Mucosa of gallbladder (tissue), 1 donor: ENCODE measurements at regions not wholly inside any gene's neighbourhood (a gene's known extent, or its start where the extent isn't known, plus 50 kb on each side); places are given as distances from the start of the nearest gene placed in this dataset.
A peak's percentile ranks its signal among the peaks of the same experiment; 100 is the strongest.
"Not testable (repeated sequence)": the region's sequence is repeated elsewhere in the genome, so short reads cannot be mapped to it uniquely, and the experiment has no call there.

ENCODE experiments used
- DNase-seq: peaks from one replicate; pipeline ENCODE4 v3.0.0-alpha.2; 2020; ENCODE audit warnings: low spot score
- donor health status: DM: no; HTN: no; CAD: no.

DNA sequence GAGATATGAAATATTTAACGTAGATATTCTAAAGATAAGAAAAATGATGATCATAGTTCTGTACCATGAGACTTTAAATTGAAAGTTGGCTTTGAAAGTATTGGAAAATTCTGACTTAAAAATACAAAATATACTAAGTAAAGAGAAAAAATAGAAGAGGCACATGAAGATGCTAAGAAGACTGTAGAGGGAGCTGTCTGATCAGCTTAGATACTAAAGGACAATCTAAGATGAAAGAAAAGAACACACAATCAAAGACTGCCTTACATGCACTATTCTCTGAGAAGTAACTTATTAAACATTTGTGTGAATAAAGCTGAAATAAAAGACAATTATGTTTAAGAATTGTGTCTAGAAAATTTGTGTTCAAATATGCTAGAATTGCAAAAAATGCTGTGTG is 55.1 kb downstream of the RBMXL2 start:
- no peak for DNase-seq

GRCh38 chr11:7150104-7150503 is 61.3 kb downstream of the RBMXL2 start:
- DNase-seq: not testable (repeated sequence)

- peak; percentile 10 for DNase-seq
These were observed 66.1 kb downstream of the RBMXL2 start for GRCh38 chr11:7154881-7155361.

DNA sequence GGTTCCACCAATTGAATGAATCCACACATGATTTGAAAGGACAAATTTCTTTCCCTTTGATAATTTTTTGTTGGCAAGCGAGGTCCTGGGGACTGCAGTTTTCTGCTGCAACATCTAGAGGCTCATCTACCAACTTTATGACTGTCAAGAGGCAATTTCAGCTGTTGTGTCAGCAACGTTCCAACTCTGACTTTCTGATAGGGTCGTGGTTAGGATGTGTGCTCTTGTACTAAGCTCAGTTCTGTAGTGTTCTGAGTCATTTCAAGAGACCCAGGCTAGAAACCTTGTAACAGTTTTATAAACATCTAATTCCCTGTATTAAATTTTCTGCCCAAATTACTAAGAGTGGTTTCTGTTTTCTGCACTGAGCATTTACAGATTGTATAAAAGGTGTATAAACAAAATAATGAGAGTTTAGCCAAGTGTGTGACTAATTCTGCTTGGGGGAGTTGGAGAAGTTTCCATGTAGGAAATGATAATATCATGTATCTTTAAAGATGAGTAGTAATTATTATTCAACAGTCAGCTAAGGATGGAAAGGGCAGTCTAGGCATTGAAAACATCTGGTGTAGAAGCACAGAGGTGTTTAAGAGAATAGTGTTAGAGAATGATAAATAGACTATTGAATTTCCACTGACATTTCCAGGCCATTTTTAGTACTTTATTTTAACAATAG is 72.2 kb downstream of the RBMXL2 start:
- no peak for DNase-seq

- no peak for DNase-seq
These were observed 77.1 kb downstream of the RBMXL2 start for GRCh38 chr11:7165911-7166310.

DNA sequence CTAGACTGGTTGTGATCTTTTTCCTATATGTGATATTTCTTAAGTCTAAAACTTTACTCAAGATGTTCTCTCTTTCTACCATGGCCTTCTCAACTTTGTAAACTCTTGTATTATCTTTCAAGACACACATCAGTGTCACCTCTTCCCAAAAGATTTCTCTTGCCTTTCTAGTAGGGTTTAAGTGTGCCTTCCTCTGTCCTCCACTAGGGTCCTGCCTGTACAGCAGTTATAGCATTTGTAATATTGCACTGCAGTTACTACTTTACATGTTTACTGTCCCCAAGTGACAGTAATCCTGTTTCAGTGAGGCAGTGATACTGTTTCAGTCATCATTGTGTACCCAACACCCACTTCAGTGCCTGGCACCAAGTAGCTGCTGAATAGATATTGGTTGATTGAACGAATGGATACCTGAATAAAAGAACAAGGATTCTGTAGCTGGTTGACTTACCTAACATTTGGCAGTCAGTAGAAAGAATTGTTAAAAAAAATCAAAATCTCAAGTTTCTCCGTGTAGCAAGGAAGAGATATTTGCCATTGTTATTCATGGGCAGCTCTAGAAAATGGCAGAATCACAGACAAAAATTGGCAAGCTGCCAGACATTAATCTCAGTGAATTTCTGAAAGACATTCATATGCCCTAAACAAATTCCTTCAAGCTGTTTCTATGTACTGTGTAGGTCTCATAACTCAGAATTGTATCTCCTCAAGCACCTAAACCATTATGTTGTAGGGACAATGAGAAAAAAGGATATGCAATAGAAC is 79.4 kb downstream of the RBMXL2 start:
- DNase-seq: no peak

- no peak for DNase-seq
These were observed 79.9 kb downstream of the RBMXL2 start for GRCh38 chr11:7168741-7168990.

DNA sequence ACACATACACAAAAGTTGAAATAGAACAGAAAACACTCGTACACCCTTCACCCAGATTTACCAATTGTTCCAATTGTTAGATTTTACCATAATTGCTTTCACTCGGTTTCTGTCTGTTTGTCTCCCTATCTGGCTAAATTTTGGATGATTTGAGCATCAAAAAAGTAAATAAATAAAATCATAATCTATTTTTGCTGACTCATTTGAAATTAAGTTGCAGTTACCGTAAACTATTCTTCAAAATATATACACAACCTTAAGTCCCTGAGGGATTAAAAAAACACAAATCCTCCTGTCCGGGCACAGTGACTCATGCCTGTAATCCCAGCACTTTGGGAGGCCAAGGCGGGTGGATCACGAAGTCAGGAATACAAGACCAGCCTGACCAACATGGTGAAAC is 81.3 kb upstream of the SYT9 start:
- no peak for DNase-seq

- DNase-seq: no peak
These were observed 76.7 kb upstream of the SYT9 start for GRCh38 chr11:7175007-7175406.

GRCh38 chr11:7186190-7186589 is 65.5 kb upstream of the SYT9 start:
- no peak for DNase-seq

DNA sequence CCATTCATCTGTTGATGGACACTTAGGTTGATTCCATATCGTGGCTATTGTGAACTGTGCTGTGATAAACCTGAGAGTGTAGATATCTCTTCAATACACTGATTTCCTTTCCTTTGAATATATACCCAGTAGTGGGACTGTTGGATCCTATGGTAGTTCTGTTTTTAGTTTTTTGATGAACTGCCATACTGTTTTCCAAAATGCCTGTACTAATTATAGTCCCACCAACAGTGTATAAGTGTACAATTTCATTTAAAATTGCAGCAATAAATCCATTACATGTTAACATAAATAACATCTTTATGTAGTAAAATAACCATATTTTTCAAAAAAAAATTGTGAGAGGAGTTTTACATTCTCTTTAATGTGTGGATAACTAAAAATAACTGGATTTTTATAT is 65.0 kb upstream of the SYT9 start:
- no peak for DNase-seq

DNA sequence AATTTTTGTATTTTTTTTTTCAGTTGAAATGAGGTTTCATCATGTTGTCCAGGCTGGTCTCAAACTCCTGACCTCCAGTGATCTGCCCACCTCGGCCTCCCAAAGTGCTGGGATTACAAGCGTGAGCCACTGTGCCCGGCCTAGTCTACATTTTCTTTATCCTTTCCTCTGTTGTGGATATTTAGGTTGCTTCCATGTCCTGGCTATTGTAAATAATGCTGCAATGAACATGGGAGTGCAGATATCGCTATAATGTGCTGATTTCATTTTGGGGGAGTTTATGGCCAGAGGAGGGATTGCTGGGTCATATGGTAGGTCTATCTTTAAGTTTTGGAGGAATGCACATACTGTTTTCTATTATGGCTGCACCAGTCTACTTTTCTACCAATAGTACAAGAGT is 58.9 kb upstream of the SYT9 start:
- not testable (repeated sequence) for DNase-seq

DNA sequence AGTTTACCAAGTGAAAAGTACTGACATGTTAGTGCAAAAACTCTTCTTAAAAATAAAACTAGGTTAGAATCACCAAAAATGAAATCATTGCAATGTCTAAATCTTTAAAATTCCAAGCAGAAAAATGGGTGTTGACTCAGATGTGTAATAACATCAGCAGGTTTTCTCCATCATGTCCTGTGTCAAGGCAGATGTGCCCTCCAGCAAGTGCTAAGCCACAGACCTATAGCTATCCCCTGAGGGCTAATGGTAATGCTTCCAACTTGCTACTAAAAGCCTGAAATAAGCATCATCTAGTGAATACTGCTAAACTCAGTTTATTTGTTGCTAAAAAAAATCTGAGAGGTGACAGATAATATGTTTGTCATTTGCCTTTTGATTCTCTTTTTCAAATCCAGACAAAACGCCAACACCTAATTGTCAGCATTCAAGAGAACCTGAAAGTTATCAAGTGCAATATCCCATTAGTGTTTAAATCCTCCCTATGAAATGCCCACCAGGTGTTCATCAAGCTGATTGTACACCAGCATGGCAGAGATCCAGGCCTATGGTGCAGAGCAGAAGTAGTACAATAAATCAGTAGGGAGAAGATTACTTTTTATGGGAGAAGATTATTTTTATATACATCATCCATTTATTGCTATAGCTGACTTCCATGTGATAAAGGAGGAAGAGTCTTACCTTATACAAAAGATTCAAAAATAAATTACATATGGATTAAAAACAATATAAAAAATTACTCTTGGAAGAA is 55.1 kb upstream of the SYT9 start:
- no peak for DNase-seq

- DNase-seq: no peak
These were observed 54.2 kb upstream of the SYT9 start for GRCh38 chr11:7197469-7197868.
